GM08714 (cell line): ENCODE measurements at regions not wholly inside any gene's neighbourhood (a gene's known extent, or its start where the extent isn't known, plus 50 kb on each side); places are given as distances from the start of the nearest gene placed in this dataset.

Source experiments
- H3K4me3 ChIP-seq: fragments of 200-500 bp; sonication (Bioruptor generic); 2 replicates; pipeline ENCODE4 v1.5.1; 2014; ENCODE audit warnings: mild to moderate bottlenecking, low read length, inconsistent platforms
- ZNF274 ChIP-seq: IDR thresholded peaks from 2 replicates; pipeline ENCODE4 v1.6.1; 2012; ENCODE audit warnings: mild to moderate bottlenecking, low read depth, low read length

DNA sequence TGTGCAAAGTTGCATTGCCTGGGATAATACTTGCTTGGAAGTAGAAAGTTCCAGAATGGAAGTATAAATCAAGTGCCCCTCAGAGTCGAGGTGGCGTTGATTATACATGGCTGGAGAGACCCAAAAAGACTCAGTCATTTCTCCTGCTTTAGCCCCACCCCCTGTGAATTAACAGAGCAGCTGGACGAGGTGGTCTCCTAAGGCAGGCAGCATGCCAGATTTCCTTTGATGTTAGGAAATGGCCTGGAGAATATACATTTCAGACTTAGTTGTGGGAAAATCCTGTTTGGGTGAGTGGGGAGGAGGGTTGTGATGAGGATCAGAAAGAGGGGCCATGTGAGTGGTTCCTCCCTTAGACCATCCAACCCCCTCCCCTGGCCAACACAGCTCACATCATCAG lies 406.1 kb upstream of the TMPO start:
- H3K4me3 ChIP-seq, result no peak overlapping the region
- no peak for TF ChIP-seq ZNF274

DNA sequence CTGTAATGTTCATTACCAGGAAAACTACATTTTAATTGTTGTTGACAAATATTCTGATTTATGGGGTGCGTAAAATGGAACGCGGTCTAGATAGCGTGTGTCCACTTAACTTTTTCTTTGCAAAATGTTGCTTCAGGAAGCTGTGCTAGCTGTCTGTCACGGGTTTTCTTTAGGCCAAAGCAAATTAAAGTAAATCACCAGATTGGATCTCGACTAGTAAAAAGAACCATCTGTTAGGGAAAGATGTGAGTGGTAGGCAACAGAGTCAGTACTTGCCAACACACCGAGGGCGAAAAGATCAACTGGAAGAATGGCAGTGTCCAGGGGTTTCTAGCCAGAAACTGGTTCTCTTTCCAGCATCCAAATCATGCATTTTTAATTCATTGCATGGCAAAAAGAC lies 404.9 kb upstream of the TMPO start:
- H3K4me3 ChIP-seq, result no peak overlapping the region
- TF ChIP-seq ZNF274, result no peak

DNA sequence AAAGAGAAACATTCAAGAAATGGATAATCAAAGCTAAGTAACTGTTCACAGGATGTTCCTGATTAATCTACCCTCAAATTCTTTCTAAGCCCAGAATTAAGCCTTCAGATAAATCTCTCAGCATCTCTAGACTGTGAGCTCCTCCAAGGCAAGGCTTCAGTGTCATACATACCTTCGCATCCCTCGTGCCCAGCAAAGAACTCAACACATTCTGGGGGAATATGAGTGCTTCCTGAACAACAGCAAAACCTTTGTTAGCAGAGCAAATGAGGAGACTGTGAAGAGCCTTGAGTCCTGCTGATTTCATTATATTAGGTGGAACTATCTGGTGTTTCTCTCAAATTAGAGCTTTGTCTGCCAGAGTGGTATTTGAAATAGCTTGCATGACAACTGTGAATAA lies 401.8 kb upstream of the TMPO start:
- no peak overlapping the region for H3K4me3 ChIP-seq

DNA sequence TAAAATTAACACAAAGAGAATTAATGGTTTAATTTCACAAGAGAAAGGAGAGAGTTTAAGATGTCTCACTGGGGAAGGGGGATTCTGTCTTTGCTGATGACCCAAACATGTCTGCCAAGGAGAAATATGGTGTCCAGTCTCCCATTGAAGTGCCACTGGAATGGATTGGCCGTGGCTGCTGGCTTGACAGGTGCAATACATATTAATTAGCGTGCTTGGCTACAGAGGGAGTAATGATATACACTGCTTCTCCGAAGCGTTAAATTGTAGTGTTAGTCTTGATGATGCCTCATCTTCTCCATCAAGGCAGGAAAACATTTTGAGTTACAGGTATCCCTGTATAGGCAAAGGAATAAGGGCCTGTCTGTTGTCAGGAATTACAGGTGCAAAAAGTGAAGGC lies 393.4 kb upstream of the TMPO start:
- no peak for TF ChIP-seq ZNF274
- no peak overlapping the region for H3K4me3 ChIP-seq

More for the DNA sequence above, 401.8 kb upstream of the TMPO start:
- TF ChIP-seq ZNF274, result no peak

DNA sequence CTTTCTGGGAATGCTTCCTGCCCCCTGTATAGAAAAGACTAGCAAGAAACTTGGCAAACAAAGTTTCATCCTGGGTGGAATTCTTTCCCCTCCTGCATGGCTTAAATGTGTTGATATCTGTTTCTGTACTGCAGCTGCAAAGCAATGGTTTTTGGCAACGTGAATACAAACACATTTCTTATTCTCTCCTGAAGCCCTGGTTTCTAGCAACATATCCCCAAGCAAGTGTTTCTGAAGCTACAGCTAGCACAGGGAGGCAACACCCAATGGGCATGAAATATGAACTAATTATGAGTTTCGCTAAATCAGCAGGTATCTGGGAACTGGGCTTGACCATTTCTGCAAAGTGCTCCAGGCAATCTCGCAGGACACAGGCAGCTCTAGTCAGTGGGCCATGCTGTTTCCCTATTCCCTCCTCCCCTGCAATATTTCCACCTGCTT lies 392.3 kb upstream of the TMPO start:
- TF ChIP-seq ZNF274, result no peak
- no peak overlapping the region for H3K4me3 ChIP-seq

DNA sequence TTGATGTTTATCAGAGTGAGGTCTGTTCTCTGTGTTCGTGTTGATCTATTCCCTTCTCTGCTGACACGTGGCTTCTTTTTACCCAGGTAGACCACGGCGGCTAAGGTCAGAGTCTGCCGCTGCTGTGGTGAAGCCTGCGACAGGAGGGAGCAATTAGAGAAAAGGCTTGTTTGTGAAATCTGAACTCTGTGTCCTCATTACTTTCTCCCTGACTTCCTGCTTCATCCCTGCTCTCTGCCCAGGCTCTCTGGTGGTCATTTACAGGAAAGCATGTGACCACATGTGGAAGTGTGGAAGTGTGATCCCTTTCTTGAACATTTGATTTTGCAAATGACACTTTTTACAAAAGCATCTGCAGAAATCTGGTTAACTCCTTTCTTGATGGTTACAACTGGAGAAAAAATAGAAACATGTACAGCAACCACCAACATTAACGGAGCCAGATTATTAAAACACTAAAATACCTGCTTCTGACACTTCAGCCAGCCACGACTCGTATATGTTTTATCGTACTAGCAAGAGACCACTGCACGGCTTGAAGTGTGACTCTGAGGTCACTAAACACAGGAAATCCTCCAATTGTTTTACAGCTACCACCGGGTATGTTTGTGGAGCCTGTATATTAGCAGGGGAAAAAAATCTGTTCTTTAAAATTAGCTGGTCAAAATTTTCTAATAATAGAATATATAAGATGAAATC lies 388.6 kb upstream of the TMPO start:
- no peak overlapping the region for H3K4me3 ChIP-seq
- TF ChIP-seq ZNF274, result no peak

DNA sequence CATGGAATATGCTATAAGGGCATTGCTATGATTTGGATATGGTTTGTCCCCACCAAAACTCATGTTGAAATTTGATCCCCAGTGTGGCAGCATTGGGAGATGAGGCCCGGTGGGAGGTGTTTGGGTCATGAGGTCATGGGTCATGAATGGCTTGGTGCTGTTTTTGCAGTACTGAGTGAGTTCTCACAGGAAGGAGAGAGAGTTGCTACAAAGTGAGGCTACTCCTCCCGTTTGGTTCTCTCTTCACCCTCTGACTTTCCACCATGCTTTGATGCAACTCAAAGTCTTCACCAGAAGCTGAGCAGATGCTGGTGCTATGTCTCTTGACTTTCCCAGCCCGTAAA lies 388.1 kb upstream of the TMPO start:
- TF ChIP-seq ZNF274, result no peak
- H3K4me3 ChIP-seq, result no peak overlapping the region

DNA sequence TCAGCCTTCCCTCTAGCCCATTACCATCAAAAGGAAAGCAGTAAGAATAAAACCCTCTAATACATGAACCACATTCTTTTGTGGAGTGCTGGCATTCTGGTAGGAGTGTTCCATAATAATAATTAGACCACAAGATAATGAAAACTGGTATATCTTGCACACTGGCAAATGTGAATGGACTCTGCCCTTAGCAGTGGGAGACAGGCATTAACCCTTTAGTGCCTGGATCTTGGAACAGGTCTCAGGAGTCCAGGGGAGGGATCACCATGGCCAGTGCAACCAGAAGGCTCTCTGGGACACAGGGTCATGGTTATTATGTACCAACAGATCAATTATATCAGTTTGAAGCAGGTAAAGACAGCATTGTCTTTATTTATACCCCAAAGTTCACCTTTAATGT lies 387.5 kb upstream of the TMPO start:
- TF ChIP-seq ZNF274, result no peak
- H3K4me3 ChIP-seq, result no peak overlapping the region

DNA sequence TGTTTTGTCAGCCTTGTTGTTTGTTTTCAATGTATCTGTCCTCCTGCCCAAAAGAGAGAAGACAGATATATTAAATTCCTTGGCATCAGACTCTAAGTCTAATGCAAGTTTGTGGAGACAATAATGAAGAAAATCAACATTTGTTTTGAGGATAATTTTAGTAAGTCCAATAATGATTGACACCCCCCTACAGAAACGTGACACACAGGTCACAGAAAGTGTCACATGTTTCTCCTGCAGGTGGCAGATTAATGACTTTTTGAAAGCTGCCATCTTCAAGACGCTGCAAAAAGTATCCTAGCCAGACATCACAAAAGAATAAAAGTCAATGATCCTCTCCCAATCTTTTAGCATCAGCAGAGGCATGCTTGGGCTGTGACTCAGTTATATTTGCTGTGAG lies 378.8 kb upstream of the TMPO start:
- no peak for TF ChIP-seq ZNF274
- no peak overlapping the region for H3K4me3 ChIP-seq

DNA sequence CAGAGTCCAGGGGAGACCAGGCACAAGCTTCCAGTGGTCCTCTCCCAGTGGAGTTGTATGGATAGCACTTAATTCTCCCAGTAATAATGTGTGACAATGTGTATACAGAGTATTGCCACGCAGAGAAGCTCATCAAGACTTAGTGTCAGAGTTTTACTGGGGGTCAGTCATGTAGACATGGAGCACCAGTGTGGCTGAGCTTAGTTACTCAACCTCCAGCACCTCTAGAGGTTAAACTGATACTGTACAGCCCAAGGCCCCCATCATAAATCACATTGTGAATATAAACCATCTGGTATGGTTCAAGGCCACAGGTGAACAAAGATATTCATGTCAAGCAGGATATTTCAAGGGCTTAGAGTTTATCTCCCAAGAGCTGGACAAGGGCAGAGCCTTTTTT lies 378.1 kb upstream of the TMPO start:
- H3K4me3 ChIP-seq, result no peak overlapping the region
- no peak for TF ChIP-seq ZNF274

DNA sequence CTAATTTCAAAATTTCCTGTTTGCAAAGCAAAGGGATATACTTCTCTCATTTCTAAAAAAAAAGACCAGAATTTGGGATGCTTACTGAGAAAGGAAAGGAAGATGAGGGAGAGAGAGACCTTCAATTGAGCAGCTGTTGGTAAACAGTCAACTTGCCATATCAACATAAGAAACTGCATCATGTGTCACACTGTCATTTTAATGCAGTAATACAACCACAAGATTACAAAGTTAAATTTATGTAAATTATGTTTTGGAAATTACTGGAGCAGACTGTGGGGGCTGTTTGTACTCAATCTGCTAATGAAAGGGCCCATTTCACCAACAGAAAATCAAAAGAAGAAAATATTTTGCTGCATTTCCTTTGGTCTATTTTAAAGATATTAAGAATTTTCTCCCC lies 370.4 kb upstream of the TMPO start:
- H3K4me3 ChIP-seq, result no peak overlapping the region
- no peak for TF ChIP-seq ZNF274

DNA sequence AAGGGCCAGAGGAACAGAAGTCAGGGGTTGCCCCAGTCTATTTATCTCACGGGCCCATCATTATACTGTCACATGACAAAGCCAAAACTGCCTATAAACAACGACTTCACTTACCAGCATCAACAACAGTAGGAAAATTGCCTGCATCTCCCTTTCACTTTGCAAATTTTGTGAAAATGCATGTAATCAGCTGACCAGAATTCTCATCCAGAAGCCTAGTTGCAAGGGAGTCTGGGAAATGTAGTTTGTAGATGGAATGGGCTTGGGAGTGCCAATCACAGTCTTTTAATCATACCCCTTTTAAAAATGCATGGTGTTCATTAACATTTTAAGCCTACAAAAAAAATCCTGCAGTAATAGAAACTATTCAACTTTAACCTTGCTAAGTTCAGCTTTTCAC lies 369.3 kb upstream of the TMPO start:
- no peak overlapping the region for H3K4me3 ChIP-seq
- TF ChIP-seq ZNF274, result no peak

DNA sequence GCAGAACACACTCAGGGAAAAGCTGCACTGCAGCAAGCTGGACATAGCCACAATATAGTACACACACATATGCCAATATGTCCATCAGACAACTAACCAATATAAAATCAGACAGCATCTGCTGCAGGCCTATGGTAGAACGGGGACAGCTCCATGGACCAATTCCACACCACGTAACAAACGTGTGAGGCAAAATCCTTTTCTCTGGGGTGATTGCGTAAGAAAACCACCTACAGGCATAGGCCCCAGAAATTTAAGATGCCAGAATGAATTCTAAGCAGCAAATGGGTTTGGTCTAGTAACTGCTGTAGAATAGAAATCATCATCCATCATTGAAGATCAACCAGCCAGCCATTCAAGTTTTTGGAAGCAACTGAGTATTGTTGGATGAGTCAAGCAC lies 368.9 kb upstream of the TMPO start:
- H3K4me3 ChIP-seq, result no peak overlapping the region
- TF ChIP-seq ZNF274, result no peak

DNA sequence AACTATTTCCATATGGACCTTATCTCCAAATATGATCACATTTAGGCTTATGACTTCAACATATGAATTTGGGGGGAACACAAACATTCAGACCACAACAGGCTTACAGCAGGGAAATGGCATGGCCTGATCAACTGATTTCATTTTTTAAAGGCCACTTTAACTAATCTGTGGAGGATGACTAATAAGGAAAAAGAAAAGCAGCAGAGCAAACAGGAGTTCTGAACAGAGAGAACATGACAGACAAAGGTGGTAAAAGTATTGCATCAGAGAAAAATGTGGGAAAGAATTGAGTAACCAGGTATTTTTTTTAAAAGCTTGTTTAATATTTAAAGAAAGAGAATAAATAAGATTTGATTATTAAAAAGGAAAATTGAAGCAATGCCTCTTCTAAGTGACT lies 366.1 kb upstream of the TMPO start:
- no peak for TF ChIP-seq ZNF274
- H3K4me3 ChIP-seq, result no peak overlapping the region

DNA sequence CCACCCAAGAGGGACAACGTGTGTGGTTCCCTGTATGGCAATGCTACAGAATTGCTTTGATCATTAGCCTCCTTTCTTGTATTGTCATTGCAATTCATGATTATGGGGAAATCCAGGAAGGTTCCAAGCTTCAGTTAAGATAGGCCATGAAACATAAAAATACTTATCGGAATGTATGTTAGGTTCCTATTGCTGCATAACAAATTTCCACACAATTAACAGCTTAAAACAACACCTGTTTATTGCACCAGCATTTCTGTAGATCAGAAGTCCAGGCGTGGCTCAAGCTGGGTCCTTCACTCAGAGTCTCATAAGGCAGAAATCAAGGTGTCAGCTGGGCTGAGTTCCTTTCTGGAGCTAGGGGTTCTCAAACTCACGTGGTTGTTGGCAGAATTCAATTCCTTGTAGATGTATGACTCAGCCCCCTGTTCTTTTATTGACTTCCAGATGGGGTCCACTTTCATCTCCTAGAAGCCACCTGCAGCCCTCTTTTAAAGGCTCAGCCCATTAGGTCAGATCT lies 365.6 kb upstream of the TMPO start:
- no peak overlapping the region for H3K4me3 ChIP-seq
- no peak for TF ChIP-seq ZNF274

DNA sequence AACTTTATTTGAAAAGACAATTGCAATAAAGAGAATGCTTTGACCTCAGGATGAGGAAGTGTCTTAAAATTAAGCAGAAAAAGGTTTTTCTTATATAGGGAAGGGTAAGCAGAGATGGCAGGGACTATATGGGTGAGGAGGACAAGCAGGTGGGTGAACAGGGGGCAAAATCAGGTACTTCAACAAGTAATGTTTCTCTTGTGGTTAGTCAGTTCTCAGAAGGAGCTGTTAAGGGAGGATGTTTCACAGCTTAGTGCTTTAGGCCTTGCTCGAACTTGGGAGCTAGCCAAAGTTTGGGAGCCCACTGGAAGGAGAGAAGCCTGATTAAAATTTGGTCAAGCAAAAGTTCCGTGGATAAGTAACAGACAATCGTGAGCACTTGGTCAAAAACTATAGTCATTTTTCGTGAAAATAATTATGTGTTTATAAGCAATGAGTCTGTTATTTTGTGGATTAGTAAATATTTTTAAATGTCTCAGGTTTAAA lies 364.2 kb upstream of the TMPO start:
- no peak for TF ChIP-seq ZNF274
- no peak overlapping the region for H3K4me3 ChIP-seq
